GM10266 (cell line): ENCODE measurements at regions not wholly inside any gene's neighbourhood (a gene's known extent, or its start where the extent isn't known, plus 50 kb on each side); places are given as distances from the start of the nearest gene placed in this dataset.

ENCODE experiments used
- DNase-seq: peaks from one replicate; pipeline ENCODE4 v3.0.0; 2012; ENCODE audit errors: extremely low spot score
- TF ChIP-seq, protein P1 (sequence below): IDR thresholded peaks from 2 replicates; pipeline ENCODE4 v1.5.1; 2012; ENCODE audit warnings: mild to moderate bottlenecking, low read depth; ENCODE audit not compliant: control insufficient read depth, insufficient read depth; ENCODE audit errors: missing control alignments

DNA sequence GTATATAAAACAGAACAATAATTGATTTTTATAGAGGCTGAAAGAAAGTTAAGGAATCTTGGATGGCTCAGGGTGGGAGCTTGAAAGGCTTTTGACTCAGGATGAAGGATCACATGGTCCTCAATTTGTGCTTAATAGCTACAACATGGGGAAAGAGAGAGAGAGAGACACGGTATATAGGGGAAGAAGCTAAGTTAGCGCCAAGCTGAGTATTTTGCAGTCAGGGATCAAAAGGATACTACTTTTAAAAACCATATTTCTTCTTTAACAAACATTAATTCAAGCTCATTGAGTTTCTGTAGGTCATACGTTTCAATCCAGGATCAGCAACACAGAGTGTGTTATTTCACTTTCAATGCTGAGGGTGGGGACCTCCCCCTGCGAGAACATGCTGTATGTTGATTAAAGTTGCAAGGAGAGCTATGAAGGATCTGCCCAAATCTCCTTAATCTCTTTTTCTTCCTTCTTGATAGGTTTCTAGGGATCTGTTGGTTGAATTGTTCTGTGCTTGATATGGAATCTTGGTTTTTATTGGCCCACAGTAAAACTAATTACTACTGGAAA is 133.1 kb upstream of the NUDT4 start:
- DNase-seq = peak; percentile 44
- TF ChIP-seq, protein P1, sequence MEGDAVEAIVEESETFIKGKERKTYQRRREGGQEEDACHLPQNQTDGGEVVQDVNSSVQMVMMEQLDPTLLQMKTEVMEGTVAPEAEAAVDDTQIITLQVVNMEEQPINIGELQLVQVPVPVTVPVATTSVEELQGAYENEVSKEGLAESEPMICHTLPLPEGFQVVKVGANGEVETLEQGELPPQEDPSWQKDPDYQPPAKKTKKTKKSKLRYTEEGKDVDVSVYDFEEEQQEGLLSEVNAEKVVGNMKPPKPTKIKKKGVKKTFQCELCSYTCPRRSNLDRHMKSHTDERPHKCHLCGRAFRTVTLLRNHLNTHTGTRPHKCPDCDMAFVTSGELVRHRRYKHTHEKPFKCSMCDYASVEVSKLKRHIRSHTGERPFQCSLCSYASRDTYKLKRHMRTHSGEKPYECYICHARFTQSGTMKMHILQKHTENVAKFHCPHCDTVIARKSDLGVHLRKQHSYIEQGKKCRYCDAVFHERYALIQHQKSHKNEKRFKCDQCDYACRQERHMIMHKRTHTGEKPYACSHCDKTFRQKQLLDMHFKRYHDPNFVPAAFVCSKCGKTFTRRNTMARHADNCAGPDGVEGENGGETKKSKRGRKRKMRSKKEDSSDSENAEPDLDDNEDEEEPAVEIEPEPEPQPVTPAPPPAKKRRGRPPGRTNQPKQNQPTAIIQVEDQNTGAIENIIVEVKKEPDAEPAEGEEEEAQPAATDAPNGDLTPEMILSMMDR = no peak

DNA sequence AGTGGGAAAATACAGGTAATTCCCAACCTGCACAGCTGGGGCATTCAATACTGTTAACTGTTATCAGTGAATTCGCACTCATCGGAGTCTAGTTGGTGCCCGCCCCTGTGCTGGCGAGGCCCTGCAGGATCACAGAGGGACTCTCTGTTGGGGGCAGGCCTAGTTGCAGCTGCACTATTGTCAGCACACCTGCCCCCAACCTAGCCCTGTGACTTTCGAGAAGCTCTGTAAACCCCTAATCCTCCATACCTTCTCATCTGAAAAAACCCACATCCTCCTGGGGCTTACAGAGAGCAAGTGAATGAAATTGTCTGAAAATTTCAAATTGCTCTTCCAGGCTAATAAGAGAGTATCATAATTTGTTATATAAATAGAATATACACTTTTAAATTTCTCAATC is 132.2 kb upstream of the NUDT4 start:
- TF ChIP-seq, protein P1 = no peak
- DNase-seq = peak; percentile 52

DNA sequence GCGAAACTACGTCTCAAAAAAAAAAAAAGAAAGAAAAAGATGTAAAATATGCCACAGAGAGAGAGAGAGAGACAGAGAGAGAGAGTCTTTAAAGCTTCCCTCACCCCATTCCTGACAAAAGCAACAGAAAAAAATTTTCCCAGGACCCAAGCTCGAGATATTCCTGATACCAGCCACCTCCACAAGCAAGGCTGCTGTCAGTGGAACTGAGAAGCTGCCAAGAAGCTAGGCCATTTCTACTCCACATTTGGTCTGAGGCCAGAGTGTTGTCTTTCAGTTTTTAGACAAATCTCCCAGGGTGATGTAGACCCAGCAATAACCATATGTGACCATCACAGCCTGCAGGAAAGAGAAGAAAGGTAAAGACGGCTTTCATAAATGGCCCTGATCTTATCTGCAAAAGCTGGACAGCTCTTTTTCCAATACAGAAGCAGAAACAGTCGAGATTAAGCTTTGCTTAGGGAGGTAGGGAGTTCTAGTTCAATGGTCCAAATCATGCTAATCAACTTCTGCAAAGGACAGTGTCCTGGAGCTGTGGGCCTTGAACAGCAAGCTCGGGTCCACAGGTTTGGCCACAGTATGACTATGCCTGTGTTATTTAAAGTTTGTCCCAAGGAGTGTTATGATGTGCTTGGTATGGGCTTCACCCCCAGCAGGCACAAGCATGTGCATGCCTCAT is 130.3 kb upstream of the NUDT4 start:
- TF ChIP-seq, protein P1 = no peak
- DNase-seq = no peak

DNA sequence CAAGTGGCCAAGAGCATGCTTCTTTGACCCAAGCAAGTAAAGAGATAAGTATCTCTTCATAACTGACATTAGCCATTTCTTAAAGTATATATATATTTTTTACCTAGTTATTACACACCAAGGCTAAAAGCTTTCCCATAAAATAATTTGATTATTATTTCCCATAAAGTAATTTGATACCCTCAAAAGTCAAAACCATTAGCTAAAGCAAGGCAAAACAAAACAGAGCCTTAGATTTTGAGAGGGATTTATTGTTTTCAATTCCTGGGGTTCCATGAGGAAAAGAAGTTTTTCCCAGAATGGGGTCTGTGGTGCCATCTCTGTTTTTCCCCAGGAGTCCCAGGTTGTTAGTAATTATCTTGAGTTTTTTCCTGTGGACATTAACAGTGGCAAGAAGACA is 125.5 kb upstream of the NUDT4 start:
- no peak for DNase-seq
- TF ChIP-seq, protein P1 = no peak

DNA sequence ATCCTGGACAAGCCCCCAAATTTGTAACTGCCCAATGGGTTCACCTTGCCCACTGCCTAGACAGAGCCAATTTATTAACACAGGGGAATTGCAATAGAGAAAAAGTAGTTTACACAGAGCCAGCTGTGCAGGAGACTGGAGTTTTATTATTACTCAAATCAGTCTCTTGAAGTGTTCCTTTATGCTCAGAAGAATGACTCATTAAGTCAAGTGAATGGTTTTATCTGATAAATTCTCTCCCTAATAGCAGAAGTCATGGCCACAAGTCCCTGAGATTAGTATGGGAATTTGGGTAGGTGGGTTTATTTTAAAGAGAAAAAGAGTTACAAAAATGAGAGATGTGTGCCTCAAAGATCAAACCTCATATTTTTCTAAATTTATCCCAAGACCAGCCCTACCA is 122.8 kb upstream of the NUDT4 start:
- no peak for DNase-seq
- TF ChIP-seq, protein P1 = no peak

DNA sequence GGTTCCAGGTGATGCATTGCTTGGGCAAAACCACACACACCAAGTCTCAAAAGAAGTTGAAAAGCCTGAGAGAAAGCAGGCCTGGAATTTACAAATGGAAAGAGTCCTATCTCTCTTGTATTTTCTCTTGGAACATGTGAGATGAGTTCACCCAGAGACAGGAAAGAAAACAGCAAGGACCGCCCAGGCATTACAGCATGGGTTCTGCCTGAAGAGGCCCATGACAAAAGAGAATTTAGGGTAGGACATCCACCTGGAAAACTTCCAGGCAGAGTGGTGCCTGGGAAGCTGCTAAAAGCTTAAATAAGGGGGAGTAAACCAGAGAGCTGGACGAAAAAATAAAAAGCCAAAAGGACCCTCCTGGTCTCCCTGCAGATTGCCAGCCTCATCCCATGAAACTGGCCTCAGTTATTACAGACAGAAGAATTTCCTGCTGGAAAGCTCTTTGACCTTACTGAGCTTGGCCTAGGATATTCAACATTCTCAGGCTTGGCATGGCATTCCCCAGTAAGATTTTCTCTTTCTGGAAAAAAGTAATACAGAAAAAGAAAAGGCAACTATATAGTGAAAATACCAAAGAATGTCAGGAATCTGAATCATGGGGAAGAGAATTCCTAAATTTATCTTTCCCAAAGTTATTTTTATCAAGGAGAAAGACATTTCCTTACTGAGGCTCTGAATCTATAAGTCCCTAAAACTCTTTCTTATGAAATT is 121.3 kb upstream of the NUDT4 start:
- TF ChIP-seq, protein P1 = no peak
- DNase-seq = no peak

DNA sequence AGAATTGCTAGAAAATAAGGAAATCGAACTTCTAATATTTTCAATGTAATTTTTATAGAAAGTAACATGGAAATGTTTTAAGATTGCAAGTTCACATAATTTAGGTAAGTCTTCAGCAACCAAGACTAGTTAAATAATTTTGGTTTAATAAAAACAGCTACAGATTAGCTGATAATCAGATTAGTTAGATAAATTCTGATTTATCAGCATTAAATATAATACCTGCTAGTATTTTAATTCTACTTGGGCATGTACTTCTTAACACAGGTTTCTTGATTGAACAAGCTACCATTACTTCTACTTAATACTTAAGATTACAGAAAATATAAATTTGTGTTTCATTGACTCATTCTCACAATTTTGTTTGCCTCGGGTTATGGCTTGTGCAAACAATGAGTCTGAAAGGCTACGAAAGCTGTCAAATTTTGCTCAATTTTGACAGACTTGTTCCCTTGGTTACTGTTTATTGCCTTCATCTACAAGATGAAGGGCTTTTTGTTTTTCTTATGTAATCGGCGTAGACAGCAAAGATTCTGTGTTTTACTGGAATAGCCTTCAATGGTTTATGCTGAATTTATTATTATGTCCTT is 116.1 kb upstream of the NUDT4 start:
- TF ChIP-seq, protein P1 = no peak
- DNase-seq = no peak
